Dendritic cell treated with granulocyte-macrophage colony-stimulating factor and Interleukin-4, amounts not matched to agents 40 ng/mL and 50 ng/mL, for 4 days (primary cell): ENCODE measurements at regions not wholly inside any gene's neighbourhood (a gene's known extent, or its start where the extent isn't known, plus 50 kb on each side); places are given as distances from the start of the nearest gene placed in this dataset.

Source experiments
- H3K27ac Mint-ChIP-seq: one replicate; pipeline ENCODE4 v1.8.0; 2022; ENCODE audit warnings: mild to moderate bottlenecking, mixed read lengths
- H3K27me3 Mint-ChIP-seq: one replicate; pipeline ENCODE4 v1.8.0; 2022; ENCODE audit warnings: mild to moderate bottlenecking, mixed read lengths
- H3K36me3 Mint-ChIP-seq: one replicate; pipeline ENCODE4 v1.8.0; 2022; ENCODE audit warnings: low read depth, mixed read lengths
- H3K4me1 Mint-ChIP-seq: one replicate; pipeline ENCODE4 v1.8.0; 2022; ENCODE audit warnings: low read depth, mixed read lengths
- H3K4me3 Mint-ChIP-seq: one replicate; pipeline ENCODE4 v1.8.0; 2022; ENCODE audit warnings: mild to moderate bottlenecking, moderate library complexity, mixed read lengths
- H3K9me3 Mint-ChIP-seq: one replicate; pipeline ENCODE4 v1.8.0; 2022; ENCODE audit warnings: mixed read lengths
- intact Hi-C: fragments of 100-400 bp; cut with micrococcal nuclease; formaldehyde crosslinking; loops from one replicate; pipeline ENCODE4 v1.15.0; 2022

DNA sequence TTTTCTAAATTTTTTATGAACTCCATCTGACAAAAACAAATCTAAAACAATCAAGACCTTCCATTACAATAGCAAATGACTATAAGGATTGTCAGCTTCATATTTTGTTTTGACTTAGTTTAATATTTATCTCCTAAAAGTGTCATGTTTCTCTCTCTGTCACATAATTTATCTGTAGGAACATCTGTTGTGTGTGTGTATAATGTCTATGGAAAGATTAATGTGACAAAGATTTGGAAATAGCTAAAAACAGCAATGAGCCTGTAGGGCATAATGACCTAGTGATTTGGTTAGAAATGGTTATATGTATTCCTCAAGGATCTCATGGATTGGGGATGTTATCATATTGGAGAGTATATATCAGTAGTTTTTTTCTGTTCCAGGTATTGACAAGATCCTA is 69.6 kb upstream of the MDFIC start:
- Mint-ChIP-seq H3K27me3 (no peaks in the 10 kb centered on the region), H3K27ac (no peak overlapping the region), H3K9me3 (no peaks in the 10 kb centered on the region), H3K36me3 (no peaks in the 10 kb centered on the region), H3K4me1 (no peaks in the 10 kb centered on the region), H3K4me3 (no peak overlapping the region)
- intact Hi-C loops: no loop called here

DNA sequence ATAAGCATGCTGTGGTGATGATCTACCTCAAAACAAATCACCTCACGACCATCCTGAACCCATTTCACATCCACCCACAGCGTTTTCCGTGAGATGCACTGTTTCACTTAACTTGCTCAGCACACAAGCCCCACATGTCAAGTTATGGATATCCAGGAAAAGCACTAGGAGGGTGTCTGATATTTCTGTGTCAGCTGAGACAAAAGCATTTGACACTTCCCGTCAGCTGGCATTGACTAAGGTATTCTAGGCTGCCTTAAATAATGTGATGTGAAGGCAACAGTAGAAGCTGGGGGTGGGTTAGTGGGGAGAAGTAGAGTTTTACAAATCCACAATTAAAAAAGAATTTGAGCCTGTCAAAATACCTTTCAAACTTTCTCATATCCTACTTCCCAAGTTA is 68.7 kb upstream of the MDFIC start:
- Mint-ChIP-seq H3K9me3 (no peaks in the 10 kb centered on the region), H3K36me3 (no peaks in the 10 kb centered on the region), H3K27me3 (no peaks in the 10 kb centered on the region), H3K4me1 (no peaks in the 10 kb centered on the region), H3K27ac (no peak overlapping the region), H3K4me3 (no peak overlapping the region)
- intact Hi-C loops: no loop called here

DNA sequence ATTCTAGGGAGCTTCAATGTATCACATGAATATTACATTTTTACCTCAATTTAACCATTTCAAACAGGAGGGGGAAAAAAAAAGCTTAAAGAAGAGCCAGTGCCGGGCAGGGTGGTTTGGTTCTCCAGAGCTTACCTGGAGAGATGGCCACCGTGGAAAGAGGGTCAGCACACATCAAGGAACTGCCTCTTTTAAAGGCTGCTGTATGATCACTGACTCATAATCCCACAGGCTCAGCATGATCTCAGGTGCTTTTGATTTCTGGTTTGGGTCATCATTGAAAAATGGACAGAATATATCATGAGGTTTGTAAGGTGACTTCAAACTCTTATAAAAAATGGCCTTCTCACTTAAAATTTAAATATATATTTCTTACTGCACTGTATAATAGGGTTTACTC is 67.5 kb upstream of the MDFIC start:
- no peak overlapping the region for H3K4me3 Mint-ChIP-seq

DNA sequence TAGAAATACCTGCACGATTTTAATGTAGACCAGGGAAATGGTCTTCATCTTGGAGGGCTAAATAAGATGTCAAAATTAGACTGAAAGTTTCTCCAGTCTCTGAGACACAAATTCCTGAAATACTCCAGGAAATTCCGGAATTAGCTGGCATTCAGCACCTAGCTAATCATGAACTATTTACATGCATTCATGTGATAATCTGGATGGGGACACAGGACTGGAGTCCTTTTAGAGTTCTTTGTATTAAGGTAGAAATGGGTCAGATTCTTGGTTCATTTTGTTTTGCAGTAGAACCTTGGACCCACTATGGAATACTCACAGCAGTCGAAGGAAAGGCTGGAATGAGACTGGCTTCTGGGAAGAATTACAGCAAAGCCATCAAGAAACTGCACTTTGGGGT is 65.3 kb upstream of the MDFIC start:
- intact Hi-C loops: no loop called here
- H3K9me3 Mint-ChIP-seq: no peaks in the 10 kb centered on the region
- H3K4me1 Mint-ChIP-seq: no peaks in the 10 kb centered on the region
- H3K36me3 Mint-ChIP-seq: no peaks in the 10 kb centered on the region
- H3K4me3 Mint-ChIP-seq: no peak overlapping the region
- no peaks in the 10 kb centered on the region for H3K27me3 Mint-ChIP-seq
- no peak overlapping the region for H3K27ac Mint-ChIP-seq

More for the DNA sequence above, 67.5 kb upstream of the MDFIC start:
- Mint-ChIP-seq H3K36me3 (no peaks in the 10 kb centered on the region), H3K4me1 (no peaks in the 10 kb centered on the region), H3K27ac (no peak overlapping the region), H3K27me3 (no peaks in the 10 kb centered on the region), H3K9me3 (no peaks in the 10 kb centered on the region)
- intact Hi-C loops: no loop called here

DNA sequence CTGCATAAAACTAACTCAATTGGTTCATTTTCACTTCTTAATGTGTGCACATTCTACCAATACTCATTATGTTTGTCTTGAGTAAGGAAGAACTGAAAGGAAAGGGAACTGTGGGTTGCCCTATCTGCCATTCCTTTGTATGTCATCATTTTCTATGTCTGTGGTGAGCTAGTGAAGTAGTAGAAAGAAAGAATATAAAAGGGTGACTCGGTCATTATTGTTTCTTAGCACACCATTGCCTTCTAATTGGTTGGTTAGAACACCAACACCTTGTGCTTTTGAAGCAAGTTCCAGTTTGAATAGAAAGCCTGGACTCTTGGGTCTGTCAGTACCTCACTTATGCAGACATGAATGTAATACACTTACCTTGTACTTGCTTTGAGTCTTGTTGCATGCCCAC is 64.3 kb upstream of the MDFIC start:
- intact Hi-C loops: no loop called here
- Mint-ChIP-seq H3K4me1 (no peaks in the 10 kb centered on the region), H3K27ac (no peak overlapping the region), H3K4me3 (no peak overlapping the region), H3K27me3 (no peaks in the 10 kb centered on the region), H3K36me3 (no peaks in the 10 kb centered on the region), H3K9me3 (no peaks in the 10 kb centered on the region)

DNA sequence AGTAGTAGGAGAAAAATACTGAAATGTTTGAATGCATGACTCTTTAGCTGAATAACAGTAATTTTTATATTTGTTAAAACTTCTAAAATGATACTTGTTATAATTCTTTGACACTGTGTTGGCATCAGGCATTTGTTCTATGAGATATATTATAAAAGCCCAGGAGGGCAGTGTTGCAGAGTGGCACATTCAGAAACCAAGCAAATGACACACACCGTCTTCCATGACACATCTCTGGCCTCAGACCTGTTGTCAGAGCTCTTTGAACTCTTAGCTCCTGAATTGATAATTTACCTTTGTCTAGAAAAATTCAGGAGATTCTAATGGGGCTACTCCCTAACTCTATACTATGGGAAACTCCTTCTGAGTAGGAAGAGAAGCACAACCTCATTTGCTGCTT is 62.4 kb upstream of the MDFIC start:
- intact Hi-C loops: no loop called here
- no peaks in the 10 kb centered on the region for H3K4me1 Mint-ChIP-seq

DNA sequence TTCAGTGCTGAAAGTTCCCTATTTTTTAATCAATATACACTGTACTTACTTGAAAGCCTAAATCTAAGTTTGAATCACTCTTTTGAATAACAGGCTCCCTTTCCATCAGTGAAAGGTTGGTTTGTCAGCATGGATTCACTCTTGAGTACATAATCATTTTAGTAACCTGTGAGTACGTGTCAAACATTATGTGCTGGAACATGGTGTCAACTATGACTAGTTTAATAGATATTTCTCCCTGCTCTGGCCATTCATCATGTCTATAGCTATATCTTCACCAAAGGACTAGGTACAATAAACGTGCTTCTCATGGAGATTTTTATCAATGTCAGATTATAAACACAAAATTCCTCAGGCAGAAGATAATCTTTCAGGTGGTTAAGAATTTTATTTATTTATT is 61.7 kb upstream of the MDFIC start:
- H3K4me3 Mint-ChIP-seq: no peak overlapping the region
- no peaks in the 10 kb centered on the region for H3K4me1 Mint-ChIP-seq
- no peaks in the 10 kb centered on the region for H3K36me3 Mint-ChIP-seq
- H3K27ac Mint-ChIP-seq: no peak overlapping the region
- H3K27me3 Mint-ChIP-seq: no peaks in the 10 kb centered on the region
- intact Hi-C loops: loop anchor here (5.0 to 10.0 kb wide), 4 partner anchors 615 to 995 kb away; no protein-coding TSS in a partner anchor
- no peaks in the 10 kb centered on the region for H3K9me3 Mint-ChIP-seq

More for the DNA sequence above, 62.4 kb upstream of the MDFIC start:
- Mint-ChIP-seq H3K27me3 (no peaks in the 10 kb centered on the region), H3K9me3 (no peaks in the 10 kb centered on the region), H3K36me3 (no peaks in the 10 kb centered on the region), H3K4me3 (no peak overlapping the region), H3K27ac (no peak overlapping the region)

DNA sequence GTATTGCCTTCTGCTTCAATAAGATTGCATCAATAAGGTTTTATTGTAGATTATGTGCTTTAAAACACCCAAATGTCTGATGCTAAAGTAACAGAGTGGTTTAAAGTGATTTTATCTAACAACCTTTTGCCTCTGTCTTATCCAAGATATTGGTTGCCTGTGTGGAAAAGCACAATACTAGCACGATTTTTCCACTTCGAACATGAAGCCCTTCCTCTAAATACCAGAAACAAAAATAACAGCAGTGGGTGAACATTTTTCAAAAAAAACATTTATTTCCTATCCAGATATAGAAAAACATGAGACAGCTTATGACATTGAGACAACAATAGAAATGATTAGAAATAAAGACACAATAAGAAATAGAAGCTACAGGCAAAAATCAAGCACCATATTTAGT is 59.5 kb upstream of the MDFIC start:
- H3K9me3 Mint-ChIP-seq: no peaks in the 10 kb centered on the region
- no peaks in the 10 kb centered on the region for H3K36me3 Mint-ChIP-seq
- no peak overlapping the region for H3K27ac Mint-ChIP-seq
- intact Hi-C loops: loop anchor here (5.0 to 10.0 kb wide), 4 partner anchors 612 to 992 kb away; no protein-coding TSS in a partner anchor
- H3K4me1 Mint-ChIP-seq: no peaks in the 10 kb centered on the region
- H3K4me3 Mint-ChIP-seq: no peak overlapping the region
- no peaks in the 10 kb centered on the region for H3K27me3 Mint-ChIP-seq

DNA sequence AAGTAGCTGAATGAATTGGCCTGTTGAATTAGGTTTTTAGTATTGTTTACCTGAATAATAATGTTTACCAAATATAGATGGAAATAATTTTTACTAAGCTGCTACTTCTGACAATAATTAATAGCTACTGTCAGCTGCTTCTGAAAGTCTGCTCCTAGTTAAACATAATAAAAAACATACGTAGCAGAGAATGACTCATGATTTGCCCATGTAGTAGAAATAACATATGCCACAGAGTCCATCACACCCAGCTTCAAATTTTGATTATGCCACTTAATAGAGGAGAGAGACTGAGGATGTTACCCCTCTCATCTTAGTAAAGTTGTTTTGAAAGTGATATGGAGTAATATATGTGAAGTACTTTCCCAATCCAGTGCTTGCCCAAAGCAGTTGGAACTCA is 57.6 kb upstream of the MDFIC start:
- Mint-ChIP-seq H3K36me3 (no peaks in the 10 kb centered on the region), H3K4me1 (no peaks in the 10 kb centered on the region), H3K4me3 (no peak overlapping the region), H3K9me3 (no peaks in the 10 kb centered on the region), H3K27ac (no peak overlapping the region), H3K27me3 (no peaks in the 10 kb centered on the region)
- intact Hi-C loops: loop anchor here (2.0 to 10.0 kb wide), 5 partner anchors 353 to 991 kb away; no protein-coding TSS in a partner anchor

DNA sequence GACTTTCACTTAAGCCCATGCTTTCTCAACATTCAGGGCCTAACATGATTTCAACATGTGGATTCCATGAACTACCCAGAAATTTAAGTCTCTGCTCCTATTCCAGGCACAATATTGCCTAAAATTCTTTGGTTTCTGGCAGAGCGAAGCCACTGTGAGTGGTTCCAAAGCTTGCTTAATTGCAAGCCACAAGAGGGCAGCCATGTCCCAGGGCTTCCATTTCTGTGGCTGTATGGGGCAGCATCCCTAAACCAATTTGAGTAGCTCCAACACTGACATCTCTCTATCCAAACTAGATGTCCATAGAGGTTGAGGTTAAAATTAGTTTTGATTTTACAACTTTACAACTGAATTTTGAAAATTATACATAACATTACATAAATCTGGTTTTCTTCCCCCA is 56.3 kb upstream of the MDFIC start:
- H3K4me3 Mint-ChIP-seq: no peak overlapping the region
- H3K27me3 Mint-ChIP-seq: no peaks in the 10 kb centered on the region
- no peaks in the 10 kb centered on the region for H3K36me3 Mint-ChIP-seq
- H3K9me3 Mint-ChIP-seq: no peaks in the 10 kb centered on the region
- H3K4me1 Mint-ChIP-seq: no peaks in the 10 kb centered on the region
- no peak overlapping the region for H3K27ac Mint-ChIP-seq
- intact Hi-C loops: loop anchor here (1.0 to 10.0 kb wide), 7 partner anchors 87 to 1045 kb away; no protein-coding TSS in a partner anchor
